GDM1 (cell line): ENCODE measurements at regions not wholly inside any gene's neighbourhood (a gene's known extent, or its start where the extent isn't known, plus 50 kb on each side); places are given as distances from the start of the nearest gene placed in this dataset.
A peak's percentile ranks its signal among the peaks of the same experiment; 100 is the strongest.
"Not testable (repeated sequence)": the region's sequence is repeated elsewhere in the genome, so short reads cannot be mapped to it uniquely, and the experiment has no call there.

Experiments used
- DNase-seq: peaks from one replicate; lab custom pipeline; 2025; lab: John Stamatoyannopoulos, UW

DNA sequence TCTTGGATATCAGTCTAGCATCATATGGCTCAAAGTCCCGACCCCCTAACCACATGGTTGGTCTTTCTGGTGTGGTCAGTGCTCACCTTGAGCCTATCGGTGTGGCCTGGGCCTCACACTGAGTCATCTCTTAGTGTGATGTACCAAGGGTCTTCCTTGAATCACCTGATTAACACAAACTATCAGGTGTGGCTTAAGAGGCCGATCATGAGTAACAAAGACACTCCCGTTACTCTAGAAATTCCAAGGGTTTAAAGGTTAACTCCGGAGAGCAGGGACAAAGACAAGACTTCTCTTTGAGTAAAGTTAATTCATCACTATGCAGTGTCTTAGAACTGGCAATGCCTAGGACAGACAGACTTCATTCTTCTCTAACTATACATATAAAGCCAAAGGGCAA lies 52.3 kb upstream of the ARMC3 start:
- DNase-seq = no peak

DNA sequence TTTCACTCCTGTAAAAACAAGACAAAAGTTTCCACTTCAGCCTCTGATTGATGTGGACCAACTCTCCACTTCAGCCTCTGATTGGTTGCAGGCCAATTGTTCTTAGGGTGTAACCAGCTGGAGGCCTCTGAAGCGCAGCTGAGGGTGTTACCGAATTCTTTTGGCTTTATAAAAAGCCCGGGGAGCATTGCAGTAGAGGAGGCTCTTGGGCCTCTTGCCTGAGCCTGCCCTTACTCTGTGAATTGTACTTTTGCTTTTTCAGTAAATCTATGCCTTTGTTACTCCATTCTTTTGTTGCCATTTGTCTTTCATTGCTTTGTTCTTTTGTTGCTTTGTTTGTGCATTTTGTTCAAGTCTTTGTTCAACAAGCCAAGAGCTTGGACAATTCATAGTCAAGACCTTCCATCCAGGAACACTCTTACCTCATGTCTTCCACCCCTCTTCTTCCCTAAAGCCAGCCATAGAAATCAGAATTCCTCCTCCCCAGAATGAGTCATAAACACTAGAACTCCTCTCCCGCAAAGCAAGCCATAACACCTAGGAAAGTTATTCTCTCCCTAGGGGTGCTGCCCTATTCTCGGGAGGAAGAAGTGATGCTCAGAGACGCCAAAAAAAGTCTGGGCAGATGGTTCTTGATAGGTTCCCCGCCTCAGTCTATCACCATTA lies 53.5 kb upstream of the ARMC3 start:
- no peak for DNase-seq

DNA sequence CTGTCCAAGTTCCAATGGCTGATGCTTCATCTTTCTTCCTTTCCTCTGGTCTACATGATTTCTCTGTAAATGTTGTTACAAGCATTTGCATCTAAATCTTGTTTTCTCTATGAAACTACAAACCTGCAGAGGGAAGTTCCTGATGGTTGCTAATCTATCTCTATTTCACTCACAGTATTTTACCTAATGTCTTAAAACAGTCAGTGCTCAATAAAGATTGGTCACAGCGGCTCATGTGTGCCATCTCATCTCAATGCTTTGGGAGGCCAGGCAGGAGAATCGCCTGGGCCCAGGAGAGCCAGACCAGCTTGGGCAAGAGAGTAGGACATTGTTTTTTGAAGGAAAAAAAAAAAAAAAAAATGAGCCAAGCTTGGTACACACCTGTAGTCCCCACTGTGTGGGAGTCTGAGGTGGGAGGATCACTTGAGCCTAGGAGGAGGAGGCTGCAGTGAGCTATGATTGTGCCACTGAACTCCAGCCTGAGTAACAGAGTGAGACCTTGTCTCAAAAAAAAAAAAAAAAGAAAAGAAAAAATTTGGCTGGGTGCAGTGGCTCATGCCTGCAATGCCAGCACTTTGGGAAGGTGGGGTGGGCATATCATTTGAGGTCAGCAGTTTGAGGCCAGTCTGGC lies 71.3 kb upstream of the ARMC3 start:
- no peak for DNase-seq

DNA sequence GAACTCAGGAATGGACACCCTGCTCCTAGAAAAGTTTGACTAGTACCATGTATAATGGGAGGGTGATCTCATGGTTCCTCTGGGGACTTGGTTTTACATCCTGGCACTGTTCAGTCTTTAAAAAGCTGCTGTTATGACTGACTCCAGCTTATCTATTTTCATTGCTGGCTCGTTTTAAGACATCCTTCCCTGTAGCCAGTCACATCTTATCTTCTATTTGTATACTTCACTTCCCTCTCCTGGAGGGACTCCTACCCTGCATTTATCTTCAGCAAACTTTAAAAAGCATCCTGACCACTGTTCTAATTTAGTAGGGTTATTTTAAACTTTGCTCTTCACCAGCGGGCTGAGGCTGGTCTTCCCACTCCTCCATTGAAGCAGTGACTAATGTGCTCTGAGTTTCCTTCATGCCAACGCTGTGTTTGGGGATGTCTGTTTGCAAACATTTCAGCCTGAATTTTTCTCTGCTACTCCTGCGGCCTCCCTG lies 72.9 kb upstream of the ARMC3 start:
- DNase-seq = peak; percentile 67

DNA sequence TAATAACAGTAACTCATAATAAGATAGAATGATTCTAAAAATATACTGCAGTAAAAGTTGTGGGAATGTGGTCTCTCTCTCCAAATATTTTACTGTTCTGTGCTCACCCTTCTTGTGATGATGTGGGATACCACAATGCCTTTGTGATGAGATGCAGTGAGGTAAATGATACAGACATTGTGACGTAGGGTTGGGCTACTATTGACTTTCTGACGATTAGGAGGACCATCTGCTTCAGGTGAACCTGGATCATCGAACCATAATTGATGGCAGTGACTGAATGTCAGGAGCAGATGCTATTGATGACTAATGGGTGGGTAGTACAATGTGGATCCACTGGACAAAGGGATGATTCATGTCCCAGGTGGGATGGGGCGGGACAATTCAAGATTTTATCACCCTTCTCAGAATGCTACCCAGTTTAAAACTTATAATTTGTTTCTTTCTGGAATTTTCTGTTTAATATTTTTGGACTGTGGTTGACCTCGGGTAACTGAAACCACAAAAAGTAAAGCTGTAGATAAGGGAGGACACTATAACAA lies 73.9 kb upstream of the ARMC3 start:
- no peak for DNase-seq

DNA sequence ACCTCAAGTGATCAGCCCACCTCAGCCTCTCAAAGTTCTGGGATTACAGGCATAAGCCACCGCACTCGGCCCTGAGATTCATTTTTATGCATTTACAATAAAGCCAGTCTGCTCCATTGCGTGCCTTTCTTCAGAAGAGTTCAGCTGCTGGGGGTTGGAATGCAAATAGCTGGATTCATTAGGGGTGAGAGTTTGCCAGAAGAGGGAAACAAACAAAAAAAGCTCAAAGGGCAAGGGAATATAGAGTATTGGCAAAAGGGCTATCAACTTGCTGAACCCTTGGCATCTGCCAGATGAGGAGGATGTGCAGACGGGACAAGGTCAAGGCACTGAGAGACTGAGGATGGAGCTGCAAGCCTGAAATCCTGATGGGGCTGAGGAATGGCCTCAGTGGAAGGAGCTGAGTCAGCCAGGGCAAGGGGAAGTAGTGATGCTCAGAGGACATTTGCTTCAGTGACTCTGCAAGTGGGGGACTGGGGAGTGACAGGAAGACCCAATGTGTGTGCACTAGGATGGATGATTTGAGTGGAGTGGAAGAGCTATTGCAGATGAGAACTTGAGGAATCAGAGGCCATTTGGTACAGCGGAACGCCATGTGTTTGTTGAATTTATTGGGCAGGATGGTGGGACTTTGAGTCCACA lies 75.0 kb upstream of the ARMC3 start:
- DNase-seq = peak; percentile 58

DNA sequence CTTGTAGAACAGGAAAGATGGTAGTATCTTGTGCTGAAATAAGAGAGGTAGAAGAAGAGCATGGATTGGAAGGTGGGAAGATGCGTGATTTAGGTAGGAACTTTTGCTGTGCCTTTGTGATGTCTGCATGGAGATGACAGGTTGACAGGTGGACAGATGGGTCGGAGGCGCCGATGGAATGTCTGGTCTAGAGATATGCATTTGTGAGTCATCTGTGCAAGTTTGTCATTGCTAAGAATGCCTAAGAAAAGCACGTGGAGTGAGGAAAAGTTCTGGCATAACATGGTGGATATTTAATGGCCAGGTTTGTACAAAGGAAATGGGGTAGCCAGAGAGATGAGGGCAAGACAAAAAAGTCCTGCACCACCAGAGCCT lies 76.0 kb upstream of the ARMC3 start:
- DNase-seq = no peak

DNA sequence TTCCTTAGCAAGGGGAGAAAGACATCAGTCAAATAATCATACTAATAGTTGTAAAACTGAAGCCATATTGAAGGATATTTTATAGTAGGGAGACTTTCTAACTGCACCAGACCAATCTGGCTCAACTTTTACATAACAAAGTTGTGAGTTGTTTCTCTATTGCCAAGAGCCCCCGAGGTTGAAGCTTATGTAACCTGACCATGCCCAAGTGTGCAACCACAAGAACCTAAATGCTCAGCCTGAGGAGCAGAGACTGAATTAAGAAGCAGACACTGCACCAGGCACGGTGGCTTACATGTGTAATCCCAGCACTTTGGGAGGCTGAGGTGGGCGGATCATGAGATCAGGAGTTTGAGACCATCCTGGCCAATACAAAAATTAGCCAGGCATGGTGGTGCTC lies 77.3 kb upstream of the ARMC3 start:
- no peak for DNase-seq

DNA sequence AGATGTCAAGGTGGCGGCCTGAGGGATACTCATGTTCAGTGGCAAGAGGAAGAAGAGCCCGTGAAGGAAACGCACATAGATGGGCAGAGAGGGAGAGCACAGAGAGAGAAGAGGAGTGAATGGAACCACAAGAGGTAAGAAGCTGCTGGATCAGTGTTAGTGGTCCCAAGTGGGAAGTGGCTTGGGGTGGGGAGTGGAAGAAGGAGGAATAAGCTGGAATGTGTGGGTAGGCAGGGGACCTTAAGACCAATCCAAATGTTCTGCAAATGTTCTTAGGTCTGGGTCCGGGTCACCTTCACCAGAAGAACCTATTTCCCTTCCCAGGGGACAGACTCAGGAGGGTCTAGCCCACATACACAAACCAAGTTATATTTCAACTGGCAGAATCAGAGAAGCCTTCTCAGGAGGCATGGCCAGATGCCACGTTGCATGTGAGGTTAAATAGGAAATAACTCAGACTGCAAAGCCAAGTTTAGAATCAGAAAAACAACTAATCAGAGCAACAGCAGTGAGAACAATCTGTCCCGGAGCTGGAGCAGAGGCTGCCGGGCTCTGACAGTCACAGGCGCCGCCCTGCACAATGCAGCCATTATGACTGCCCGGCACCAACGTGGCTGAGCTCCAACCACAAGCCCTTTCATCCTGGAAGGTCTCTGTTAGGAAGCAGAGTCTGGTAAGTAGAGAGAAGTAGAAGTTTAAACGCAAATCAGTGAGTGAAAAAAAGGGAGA lies 78.6 kb upstream of the ARMC3 start:
- no peak for DNase-seq

DNA sequence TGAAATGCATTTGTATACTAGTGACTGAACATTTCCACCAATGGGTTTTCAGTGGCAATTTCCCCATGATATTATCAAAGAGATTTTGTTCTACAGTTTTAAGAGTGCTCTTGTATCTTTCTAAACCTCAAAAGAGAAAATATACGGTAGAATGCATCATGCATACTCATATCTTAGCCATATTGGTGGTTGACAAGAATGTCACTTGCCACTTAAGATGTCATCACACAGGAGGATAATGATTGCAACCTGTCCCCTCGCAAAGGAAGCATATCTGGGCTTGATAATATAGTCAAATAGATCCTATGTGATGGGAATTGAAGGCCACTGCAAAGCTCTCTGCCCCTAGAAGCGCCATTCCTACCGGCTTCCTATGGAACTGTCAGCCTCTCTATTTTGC lies 79.3 kb upstream of the ARMC3 start:
- no peak for DNase-seq

DNA sequence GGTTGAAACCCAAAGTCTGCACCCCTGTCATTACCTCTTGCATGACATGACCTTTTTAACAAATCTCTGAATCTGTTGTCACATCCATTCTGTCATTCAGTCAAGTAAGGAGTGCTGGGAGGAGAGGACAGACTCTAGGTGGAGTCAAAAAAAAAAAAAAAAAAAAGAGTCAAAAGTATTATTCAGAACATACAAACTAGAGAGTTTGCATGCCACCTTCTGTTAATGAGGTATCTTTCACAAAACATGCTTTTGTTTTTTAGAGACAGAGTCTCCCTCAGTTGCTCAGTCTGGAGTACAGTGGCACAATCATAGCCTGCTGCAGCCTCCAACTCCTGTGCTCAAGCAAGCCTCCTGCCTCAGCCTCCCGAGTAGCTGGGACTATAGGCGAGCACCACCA lies 81.6 kb upstream of the ARMC3 start:
- no peak for DNase-seq

DNA sequence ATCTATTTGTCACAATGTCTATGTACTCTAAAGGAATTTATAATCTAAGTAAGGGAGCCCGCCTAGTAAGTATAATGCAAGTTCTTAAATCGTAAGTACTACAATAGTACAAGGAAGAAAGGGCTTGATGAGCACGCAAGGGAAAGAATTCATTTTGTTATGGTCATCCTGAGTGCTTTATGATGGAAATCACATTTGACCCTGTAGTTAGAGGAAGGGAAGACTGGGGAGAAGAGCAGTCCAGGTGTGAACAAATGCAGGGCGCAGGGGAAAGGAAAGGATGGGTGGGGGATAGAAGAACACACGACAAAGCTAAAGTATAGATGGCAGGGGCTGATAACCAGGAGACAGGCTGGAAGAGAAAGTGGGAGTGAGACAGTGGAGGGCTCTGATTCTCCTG lies 88.2 kb upstream of the ARMC3 start:
- DNase-seq = no peak

DNA sequence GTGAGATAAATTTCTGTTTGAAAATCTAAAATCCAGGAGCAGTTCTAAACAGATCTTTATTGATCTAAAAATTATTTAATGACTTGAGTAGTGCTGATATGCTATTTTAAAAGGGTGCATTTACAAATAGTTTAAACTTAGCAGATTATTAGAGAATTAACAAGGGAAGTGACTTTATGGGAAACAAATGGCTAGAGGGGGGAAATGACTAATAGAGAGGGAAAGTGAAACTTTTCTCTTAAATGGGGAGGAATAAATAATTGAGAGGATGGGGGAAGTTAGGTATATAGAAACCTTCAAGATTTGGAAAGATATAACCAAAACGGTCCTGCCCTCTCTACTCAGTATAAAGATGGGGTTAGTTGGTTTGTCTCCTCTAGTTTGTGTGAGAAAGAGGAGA lies 90.1 kb upstream of the ARMC3 start:
- DNase-seq = no peak

DNA sequence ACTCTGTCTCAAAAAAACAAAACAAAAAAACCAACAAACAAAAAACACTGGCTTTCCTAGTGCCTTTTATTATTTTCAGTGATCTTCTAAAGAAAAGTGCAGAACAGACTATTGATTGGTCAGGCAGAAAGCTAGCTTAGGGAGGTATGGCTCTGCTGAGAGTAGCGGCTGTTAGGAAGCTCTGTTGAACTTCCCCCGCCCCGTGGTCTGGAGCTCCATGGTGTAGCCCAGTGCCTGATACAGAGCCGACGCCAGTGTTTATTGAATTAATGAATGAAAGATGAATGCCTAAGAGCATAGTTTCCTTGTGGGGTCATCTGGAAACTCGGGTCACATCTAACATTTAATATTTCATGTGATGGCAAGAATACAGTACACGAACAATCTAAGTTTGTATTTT lies 90.5 kb upstream of the ARMC3 start:
- DNase-seq = no peak

DNA sequence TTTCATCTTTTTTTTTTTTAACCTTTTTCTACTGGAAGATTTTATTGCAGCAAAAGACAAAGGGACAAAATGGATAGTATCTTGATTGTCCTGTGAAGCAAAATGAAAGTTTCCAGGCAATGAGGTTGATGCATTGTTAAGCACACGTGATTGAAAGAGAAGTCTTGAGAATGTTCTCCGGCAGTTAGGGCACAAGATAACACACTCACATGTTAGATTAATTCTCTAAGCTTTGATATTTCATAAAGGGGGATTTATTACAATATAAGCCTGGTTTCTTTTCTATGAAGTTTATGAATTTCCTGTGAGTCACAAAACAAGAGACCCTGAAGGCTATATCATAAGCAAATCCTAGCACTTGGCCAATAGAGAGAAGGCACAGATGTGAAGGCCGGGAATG lies 93.4 kb upstream of the ARMC3 start:
- no peak for DNase-seq

DNA sequence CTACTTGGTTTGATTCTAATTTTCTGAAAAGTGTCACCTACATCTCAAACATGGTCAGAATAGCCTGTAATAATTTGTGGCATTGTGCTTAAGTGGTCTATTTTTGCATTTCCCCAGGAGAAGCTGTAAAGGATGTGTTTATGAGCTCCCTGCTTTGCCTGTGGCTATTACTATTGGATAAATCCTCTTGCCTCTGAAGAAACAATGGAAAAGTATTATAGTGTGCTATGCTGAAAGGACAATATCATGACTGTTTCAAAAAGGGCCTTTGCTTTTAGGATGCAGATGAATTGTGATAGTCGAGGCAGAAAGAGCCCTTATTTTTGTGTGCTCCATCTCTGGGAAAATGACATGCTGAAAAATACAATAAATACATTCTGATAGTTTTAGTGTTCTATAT lies 94.1 kb upstream of the ARMC3 start:
- no peak for DNase-seq

DNA sequence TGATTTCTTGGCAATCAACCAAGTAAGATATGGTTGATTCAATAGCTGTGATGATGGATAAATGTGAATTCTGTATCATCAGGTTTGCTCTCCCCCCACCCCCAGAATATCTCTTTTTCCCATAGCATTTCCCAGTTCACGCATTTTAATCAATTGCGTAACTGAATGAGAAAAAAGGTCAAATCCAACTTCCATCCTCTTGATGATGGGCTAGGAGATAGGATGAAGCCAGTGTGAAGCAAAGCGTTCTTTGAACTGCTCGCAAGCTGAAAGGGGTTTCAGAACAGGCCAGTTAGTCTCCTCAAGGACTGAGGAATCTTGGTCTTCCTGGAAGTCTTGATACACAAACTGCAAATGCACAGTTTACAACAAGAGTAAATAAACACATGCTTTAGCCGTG lies 94.5 kb upstream of the ARMC3 start:
- DNase-seq = no peak

DNA sequence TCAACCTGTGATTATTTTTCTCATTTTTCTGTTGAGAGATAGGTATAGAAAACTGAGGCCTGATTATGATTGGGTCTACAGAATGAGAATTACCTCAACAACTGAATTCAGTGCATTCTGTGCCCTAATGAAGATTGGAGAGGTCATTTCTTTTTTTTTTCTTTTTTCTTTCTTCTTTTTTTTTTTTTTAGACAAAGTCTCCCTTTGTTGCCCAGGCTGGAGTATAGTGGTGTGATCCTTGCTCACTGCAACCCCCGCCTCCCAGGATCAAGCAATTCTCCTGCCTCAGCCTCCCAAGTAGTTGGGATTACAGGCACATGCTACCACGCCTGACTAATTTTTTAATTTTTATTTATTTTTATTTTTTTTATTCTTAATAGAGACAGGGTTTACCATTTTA lies 95.0 kb upstream of the ARMC3 start:
- DNase-seq = no peak

DNA sequence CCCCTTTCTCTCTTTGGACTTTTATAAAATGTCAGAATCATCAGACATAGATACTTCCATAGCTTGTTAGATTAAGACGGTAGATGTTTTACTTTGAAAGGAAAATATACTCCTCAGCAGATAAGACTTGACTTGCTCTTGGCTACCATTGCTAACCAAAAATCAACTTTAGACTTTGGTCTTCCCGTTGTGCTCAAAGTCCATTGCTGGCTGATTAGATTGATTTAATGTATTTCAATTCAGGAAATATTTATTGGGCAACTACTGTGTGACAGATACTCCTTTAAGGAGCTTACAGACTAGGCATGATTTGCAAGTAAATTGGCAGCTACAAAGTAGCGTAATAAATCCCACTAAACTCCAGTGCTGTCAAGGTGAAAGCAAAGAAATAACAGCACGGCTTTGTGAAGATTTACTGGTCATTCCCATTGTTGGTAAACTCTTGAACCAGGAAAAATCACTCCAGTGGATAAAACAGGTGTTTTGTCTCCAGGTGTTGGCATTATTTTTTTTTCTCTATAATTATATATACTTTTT lies 95.7 kb upstream of the ARMC3 start:
- no peak for DNase-seq

DNA sequence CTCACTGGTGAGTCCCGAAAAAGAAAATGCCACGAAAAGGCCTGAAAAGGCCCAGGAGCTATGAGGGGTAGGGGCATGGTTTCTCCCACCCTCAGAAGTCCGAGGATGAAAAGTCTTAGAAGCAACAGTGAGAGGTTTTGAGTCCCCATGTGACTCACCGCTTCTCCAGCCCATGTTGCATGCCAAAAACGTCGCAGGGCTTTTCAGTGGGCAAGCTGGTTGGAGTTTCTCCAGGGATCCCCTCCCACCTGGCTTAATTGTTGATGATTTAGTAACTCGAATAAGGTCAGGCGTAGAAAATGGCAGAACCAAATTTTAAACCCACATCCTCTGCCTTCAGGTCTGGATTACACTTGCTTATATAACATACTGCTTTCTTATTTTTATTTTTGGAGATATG lies 96.3 kb upstream of the ARMC3 start:
- DNase-seq = no peak

DNA sequence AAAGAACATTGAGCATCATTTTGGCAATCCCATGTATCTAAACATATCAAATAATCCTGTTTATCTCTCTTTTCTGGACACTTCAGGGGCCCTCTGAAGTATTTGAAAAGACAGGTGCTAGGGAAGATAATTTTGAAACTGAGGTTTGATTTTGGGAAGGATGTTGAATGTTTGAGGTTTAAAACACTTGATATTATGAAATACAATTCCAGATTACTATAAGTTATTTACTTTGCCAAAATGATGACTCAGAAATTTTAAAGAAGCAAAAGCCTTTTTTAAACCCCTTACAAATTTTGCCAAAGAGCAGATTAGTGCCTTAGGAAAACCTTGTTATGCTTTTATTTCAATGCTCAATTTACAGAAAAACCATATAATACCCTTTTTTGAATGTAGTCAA lies 99.1 kb upstream of the ARMC3 start:
- DNase-seq = not testable (repeated sequence)

DNA sequence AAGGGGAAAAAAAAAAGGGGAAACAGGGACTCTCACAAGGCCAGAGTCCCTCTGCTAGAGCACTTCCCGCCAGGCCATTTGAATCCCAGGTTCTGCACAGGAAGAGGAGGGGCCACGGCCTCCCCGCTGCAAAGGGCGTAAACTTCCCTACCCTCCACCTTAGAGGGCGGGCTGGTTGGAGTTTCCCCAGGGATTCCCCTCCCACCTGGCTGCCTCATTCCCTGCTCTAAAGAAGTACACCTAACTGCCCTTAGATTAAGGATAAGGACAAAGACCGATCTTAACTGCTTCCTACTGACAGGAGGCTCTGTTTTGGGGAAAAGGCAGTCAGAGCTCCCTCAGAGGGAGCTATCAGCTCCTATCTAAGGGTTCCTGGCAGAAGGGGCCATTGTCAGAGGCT lies 102.0 kb upstream of the ARMC3 start:
- no peak for DNase-seq
